Tibial nerve (tissue), 4 donors: ENCODE measurements at regions not wholly inside any gene's neighbourhood (a gene's known extent, or its start where the extent isn't known, plus 50 kb on each side); places are given as distances from the start of the nearest gene placed in this dataset.

Experiments
- DNase-seq, 2 donors: peaks; one replicate each; pipeline ENCODE4 v3.0.0-alpha.2; 2019; ENCODE audit warnings: low spot score in 2 of 2
- H3K27ac ChIP-seq, 4 donors: fragments of 200-600 bp; sonication (generic) in 3 of 4; one replicate each; pipeline ENCODE4 v1.5.1; 2017 to 2019; ENCODE audit warnings: mild to moderate bottlenecking in 1 of 4
- H3K27me3 ChIP-seq, 2 donors: fragments of 200-600 bp; sonication (generic) in 1 of 2; one replicate each; pipeline versions ENCODE4 v1.5.1 to v1.6.0; 2017 to 2019
- H3K36me3 ChIP-seq, 3 donors: fragments of 200-600 bp; sonication (generic); one replicate each; pipeline ENCODE4 v1.5.1; 2018 to 2019
- H3K4me1 ChIP-seq, 4 donors: fragments of 200-600 bp; sonication (generic) in 3 of 4; one replicate each; pipeline ENCODE4 v1.5.1; 2017 to 2019
- H3K4me3 ChIP-seq, 4 donors: fragments of 200-600 bp; sonication (generic) in 3 of 4; one replicate each; pipeline ENCODE4 v1.5.1; 2017 to 2019; ENCODE audit warnings: mild to moderate bottlenecking in 1 of 4, moderate library complexity in 1 of 4
- H3K9me3 ChIP-seq, 4 donors: fragments of 200-600 bp; sonication (generic) in 3 of 4; one replicate each; pipeline ENCODE4 v1.5.1; 2017 to 2019
- CTCF ChIP-seq, 5 experiments: fragments of 200-600 bp in 3 of 5; fragments of 450-650 bp in 2 of 5; sonication (generic) in 3 of 5; IDR thresholded peaks; one replicate each; pipeline ENCODE4 v1.5.1; 2016 to 2019; ENCODE audit warnings: antibody characterized with exemption in 5 of 5, mild to moderate bottlenecking in 3 of 5, moderate library complexity in 2 of 5
- EP300 ChIP-seq, 2 donors: sonication (generic); formaldehyde crosslinking; IDR thresholded peaks; one replicate each; pipeline ENCODE4 v1.6.1; 2017; ENCODE audit warnings: antibody characterized with exemption in 2 of 2, mild to moderate bottlenecking in 1 of 2
- POLR2A ChIP-seq, 2 donors: fragments of 450-650 bp; IDR thresholded peaks; one replicate each; pipeline ENCODE4 v1.6.1; 2017; ENCODE audit warnings: antibody characterized with exemption in 2 of 2, mild to moderate bottlenecking in 2 of 2, moderate library complexity in 2 of 2
- WGBS, 2 donors: methylation state at CpG; one replicate each; pipeline ENCODE4 v1.1.5; 2018; 5-methylcytosine and 5-hydroxymethylcytosine counted together

- H3K9me3 ChIP-seq = no peaks in the 10 kb centered on the region
- no peak for TF ChIP-seq EP300 (IDR thresholded peaks at IDR 0.05)
- no peak for TF ChIP-seq POLR2A (IDR thresholded peaks at IDR 0.05)
- WGBS, 2 donors = 23 to 25% methylated on average over 5 of the region's 5 CpGs
- H3K4me3 ChIP-seq = no peak overlapping the region
- no peaks in the 10 kb centered on the region for H3K27me3 ChIP-seq
- DNase-seq = no peak
- H3K36me3 ChIP-seq = no peaks in the 10 kb centered on the region
- no peaks in the 10 kb centered on the region for H3K4me1 ChIP-seq
- no peak overlapping the region for H3K27ac ChIP-seq
These were observed 448.3 kb upstream of the ZFP42 start for GRCh38 chr4:187547316-187547715.

- no peaks in the 10 kb centered on the region for H3K4me1 ChIP-seq
- TF ChIP-seq CTCF (IDR thresholded peaks at IDR 0.05) (no peak), POLR2A (IDR thresholded peaks at IDR 0.05) (no peak), EP300 (IDR thresholded peaks at IDR 0.05) (no peak)
- H3K9me3 ChIP-seq = no peaks in the 10 kb centered on the region
- H3K4me3 ChIP-seq = no peak overlapping the region
- WGBS, 2 donors = 80 to 87% methylated on average over 5 of the region's 5 CpGs
- H3K27me3 ChIP-seq = no peaks in the 10 kb centered on the region
- no peak for DNase-seq
- no peak overlapping the region for H3K27ac ChIP-seq
- no peaks in the 10 kb centered on the region for H3K36me3 ChIP-seq
These were observed 445.2 kb upstream of the ZFP42 start for GRCh38 chr4:187550256-187550950.

GRCh38 chr4:187552781-187553180 lies 442.8 kb upstream of the ZFP42 start:
- TF ChIP-seq EP300 (IDR thresholded peaks at IDR 0.05) (no peak), CTCF (IDR thresholded peaks at IDR 0.05) (no peak), POLR2A (IDR thresholded peaks at IDR 0.05) (no peak)
- Histone ChIP-seq H3K4me3 (no peak overlapping the region), H3K27me3 (no peaks in the 10 kb centered on the region), H3K9me3 (peaks cover 0 to 8% (median 3%) of the 10 kb centered on the region in 4 donors), H3K27ac (no peak overlapping the region), H3K4me1 (no peaks in the 10 kb centered on the region), H3K36me3 (no peaks in the 10 kb centered on the region)
- no peak for DNase-seq
- WGBS, 2 donors = 87 to 96% methylated on average over 4 of the region's 4 CpGs

GRCh38 chr4:187555174-187555573 lies 440.4 kb upstream of the ZFP42 start:
- H3K27me3 ChIP-seq = no peaks in the 10 kb centered on the region
- peaks cover 0 to 8% (median 4%) of the 10 kb centered on the region in 4 donors for H3K9me3 ChIP-seq
- H3K4me3 ChIP-seq = no peak overlapping the region
- no peaks in the 10 kb centered on the region for H3K36me3 ChIP-seq
- TF ChIP-seq POLR2A (IDR thresholded peaks at IDR 0.05) = no peak
- no peak for TF ChIP-seq CTCF (IDR thresholded peaks at IDR 0.05)
- no peak for TF ChIP-seq EP300 (IDR thresholded peaks at IDR 0.05)
- no peaks in the 10 kb centered on the region for H3K4me1 ChIP-seq
- DNase-seq = no peak
- no peak overlapping the region for H3K27ac ChIP-seq

- H3K4me1 ChIP-seq = no peaks in the 10 kb centered on the region
- peaks cover 0 to 8% (median 4%) of the 10 kb centered on the region in 4 donors for H3K9me3 ChIP-seq
- no peaks in the 10 kb centered on the region for H3K27me3 ChIP-seq
- H3K27ac ChIP-seq = no peak overlapping the region
- no peak for DNase-seq
- TF ChIP-seq POLR2A (IDR thresholded peaks at IDR 0.05) (no peak), CTCF (IDR thresholded peaks at IDR 0.05) (no peak), EP300 (IDR thresholded peaks at IDR 0.05) (no peak)
- H3K36me3 ChIP-seq = no peaks in the 10 kb centered on the region
- H3K4me3 ChIP-seq = no peak overlapping the region
- 0 to 45% methylated on average over 1 of the region's 1 CpG for WGBS, 2 donors
These were observed 437.2 kb upstream of the ZFP42 start for GRCh38 chr4:187558391-187558790.
